ENCODE measurements at regions not wholly inside any gene's neighbourhood (a gene's known extent, or its start where the extent isn't known, plus 50 kb on each side); places are given as distances from the start of the nearest gene placed in this dataset.
A peak's percentile ranks its signal among the peaks of the same experiment; 100 is the strongest.
"Not testable (repeated sequence)": the region's sequence is repeated elsewhere in the genome, so short reads cannot be mapped to it uniquely, and the experiment has no call there.

DNA sequence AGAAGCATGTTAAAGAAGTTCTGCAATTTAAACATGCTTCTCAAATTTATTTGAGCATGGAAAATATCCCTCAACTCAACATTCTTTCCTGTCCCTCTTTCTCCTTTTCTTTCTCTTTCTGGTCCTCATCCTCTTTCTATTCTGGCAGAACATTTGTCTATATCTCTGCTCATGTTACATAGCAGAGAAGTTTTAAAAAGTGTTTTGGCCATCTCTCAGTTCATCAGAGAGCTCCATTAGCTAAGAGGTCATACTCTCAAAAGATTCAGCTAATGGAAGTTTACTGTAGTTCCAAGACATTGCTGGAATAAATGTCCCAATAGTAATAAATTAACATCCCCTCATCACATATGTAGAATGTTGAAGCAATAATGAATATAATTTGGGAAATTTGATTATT, 53.5 kb downstream of the XCL2 start:
- no peak for DNase-seq (ENCODE audit: low read depth)

DNA sequence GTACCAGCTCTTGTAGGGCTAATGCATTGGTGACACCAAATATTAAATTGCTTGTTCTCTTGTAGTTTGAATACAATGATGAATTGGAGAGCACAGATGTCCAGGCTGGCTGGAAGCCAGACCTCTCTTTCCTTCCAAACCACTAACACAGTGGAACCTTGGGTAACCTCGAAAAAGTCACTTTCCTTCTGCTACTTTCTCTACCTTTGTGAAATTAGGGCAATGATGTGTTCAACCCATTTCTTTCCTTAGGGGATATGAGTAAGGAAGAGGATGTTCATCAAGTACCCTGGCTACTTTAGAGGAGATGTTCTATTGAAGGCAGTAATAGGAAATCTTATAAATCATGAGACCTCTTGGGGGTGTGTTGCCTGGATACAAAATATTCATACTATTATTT, 55.7 kb downstream of the XCL2 start:
- DNase-seq (ENCODE audit: low read depth), result no peak

DNA sequence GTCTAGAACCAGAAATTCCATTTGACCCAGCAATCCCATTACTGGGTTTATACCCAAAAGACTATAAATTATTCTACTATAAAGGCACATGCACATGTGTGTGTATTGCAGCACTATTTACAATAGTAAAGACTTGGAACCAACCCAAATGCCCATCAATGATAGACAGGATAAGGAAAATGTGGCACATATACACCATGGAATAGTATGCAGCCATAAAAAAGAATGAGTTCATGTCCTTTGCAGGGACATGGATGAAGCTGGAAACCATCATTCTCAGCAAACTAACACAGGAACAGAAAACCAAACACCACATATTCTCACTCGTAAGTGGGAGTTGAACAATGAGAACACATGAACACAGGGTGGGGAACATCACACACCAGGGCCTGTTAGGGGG, 57.0 kb downstream of the XCL2 start:
- not testable (repeated sequence) for DNase-seq (ENCODE audit: low read depth)

DNA sequence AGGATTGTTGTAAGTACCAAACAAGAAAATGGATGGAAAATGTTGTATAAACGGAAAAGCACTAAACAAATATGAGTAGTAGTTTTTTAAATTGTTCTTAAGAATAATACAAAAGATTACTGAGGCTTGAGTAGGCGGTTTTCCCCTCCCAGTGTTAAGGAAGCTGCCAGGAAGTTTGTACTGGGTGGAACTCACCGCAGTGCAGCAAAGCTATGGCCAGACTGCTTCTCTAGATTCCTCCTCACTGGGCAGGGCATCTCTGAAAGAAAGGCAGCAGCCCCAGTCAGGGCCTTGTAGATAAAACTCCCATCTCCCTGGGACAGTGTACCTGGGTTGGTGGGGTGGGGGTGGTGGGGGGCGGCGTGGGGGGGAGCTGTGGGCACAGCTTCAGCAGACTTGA, 58.7 kb downstream of the XCL2 start:
- DNase-seq (ENCODE audit: low read depth), result no peak

DNA sequence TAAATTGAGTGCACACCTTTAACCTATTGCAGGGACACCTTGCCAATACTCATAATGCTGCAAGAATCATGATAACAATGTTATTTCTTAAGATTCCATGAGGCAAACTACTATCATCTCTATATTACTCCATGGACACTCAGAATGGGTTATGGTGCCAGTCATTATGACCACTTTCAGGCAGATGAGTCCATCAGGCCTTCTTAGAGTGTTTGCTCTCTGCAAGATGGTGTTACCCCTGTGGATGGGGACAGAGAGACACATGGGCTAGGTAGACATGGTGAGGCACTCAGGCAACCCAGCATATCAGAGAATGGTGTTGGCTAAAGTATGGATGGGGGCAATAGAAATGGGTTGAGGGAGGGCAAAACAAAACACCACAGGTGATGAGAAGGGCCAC, 59.7 kb downstream of the XCL2 start:
- no peak for DNase-seq (ENCODE audit: low read depth)

DNA sequence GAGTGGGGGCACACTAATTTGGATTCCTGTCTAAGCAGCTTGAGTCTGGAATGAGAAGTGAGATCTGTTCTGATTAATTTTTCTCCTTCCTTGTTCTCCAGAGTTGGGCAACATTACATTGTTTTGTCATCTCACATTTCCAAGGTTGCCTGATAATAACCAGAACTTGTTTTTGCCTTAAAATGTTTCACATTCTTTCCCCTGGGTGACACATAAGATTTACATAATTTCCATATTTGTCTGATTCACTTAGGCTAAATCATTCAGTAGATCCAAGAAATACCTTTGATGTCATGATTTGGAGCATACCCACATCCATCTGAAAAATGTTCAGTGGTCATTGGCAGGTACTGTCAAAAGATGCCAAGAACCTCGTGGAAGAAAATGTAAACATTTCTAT, 60.3 kb downstream of the XCL2 start:
- DNase-seq (ENCODE audit: low read depth), result no peak

DNA sequence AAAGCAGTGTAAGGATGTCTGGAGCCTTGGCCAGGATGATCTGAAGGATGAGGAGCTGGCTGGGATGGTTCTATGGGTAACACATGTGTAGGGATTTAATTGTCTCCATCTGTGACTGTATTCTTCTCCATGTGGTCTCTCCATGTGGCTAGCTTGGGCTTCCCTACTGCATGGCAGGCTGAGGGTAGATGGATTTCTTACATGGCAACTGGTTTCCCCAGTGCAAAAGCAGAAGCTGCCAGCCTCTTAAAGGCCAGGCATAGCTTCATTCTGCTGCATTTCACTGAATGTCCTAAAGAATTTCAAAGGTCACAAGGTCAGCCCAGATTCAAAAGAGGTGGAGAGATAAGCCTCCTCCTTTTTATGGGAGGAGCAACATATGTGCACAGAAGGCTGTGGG, 61.7 kb downstream of the XCL2 start:
- DNase-seq (ENCODE audit: low read depth), result no peak

DNA sequence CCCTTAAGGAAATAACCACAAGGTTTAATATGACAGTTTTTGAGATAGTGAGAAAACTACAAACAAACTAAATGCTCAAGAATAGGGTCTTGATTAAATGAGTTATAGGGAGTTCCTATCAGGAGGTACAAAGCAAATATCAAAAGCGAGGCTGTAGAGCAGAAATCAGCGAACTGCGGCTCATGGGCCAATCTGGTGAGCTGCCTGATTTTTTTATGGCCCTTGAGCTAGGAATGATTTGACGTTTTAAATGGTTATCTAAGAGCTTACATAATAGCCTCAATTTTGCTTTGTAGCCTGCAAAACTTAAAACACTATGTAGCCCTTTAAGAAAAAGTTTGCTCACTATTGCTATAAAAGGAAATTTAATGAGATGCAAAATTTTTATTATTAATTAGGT, 62.2 kb downstream of the XCL2 start:
- DNase-seq (ENCODE audit: low read depth), result no peak

DNA sequence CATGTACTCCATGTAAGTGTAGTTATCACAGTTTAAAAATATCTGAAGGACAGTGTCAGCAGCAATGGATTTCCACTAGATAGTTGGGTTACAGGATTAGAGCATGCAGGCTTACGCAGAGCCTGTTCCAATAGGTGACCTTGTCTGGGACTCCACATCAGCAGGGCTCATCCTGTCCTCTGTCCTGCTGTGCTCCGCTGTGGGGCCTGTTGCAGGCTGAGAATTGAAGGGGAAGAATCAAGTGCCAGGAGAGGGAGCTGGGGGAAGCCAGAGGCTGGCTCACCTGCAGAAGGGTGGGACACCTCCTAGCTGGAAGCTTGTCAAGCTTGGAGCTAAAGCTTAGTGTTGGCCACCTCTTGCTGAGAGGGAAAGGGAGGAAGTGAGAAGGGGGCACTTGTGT, 62.8 kb downstream of the XCL2 start:
- DNase-seq (ENCODE audit: low read depth), result no peak

DNA sequence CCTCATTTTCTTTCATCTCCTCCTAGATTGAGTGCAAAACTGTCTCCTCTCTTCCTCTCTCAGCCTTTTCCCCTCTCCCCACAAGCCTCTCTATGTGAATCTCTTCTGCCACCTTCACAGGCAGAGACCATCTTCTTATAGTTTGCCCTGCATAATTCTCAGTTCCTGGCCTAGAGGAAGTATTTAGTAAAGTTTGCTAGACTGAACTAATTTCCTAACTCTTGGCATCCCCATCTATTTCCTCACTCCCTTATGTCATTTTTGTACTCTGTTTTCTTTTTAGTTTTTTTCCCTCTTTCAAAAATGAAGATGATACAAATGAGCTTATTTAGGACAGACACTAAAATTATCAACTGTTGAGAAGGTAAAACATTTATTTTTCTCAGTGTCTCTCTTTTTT, 66.0 kb downstream of the XCL2 start:
- DNase-seq (ENCODE audit: low read depth), result no peak

DNA sequence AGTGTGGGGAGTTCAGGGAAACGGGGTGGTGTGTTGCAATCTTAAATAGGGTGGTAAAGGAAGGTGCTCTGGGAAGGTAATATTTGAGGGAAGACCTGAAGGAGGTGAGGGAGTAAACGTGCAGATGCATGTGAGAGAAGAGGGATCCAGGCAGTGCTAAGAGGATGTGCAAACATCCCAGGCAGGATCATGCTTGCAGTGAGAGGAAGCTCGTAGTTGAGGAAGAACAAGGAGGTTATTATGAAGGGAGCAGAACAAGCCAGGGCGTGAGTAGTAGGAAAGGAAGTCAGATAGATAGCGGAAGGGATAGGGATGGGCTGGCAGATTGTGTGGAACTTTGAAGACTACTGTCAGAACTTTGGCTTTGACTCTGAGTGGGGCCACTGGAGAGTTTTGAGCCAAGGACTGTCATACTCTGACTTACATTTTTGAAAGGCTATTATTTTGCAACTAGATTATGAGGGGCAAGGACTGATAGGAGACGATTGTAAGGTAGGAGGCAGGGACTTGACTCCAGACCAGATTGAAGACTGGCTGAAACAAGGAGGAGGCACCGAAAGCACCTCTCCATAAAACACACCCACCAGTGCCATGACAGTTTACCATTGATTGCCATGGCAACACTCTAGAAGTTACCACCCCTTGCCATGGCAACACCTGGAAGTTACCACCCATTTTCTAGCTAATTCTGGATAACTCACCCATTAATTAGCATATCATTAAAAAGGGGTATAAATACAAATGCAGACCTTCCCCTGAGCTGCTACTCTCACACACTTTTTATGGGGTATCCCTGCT, 67.0 kb downstream of the XCL2 start:
- DNase-seq (ENCODE audit: low read depth), result no peak

DNA sequence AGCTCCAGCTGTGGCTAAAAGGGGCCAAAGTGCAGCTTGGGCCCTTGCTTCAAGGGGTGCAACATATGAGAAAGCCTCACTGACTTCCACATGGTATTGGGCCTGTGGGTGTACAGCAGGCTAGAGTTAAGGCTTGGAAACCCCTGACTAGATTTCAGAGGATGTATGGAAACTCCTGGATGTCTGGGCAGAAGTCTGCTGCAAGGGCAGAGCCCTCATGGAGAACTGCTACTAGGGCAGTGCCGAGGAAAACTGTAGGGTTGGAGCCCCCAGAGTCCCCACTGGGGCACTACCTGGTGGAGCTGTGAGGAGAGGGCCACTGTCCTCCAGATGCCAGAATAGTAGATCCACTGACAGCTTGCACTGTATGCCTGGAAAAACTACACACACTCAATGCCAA, 69.5 kb downstream of the XCL2 start:
- DNase-seq (ENCODE audit: low read depth), result no peak

DNA sequence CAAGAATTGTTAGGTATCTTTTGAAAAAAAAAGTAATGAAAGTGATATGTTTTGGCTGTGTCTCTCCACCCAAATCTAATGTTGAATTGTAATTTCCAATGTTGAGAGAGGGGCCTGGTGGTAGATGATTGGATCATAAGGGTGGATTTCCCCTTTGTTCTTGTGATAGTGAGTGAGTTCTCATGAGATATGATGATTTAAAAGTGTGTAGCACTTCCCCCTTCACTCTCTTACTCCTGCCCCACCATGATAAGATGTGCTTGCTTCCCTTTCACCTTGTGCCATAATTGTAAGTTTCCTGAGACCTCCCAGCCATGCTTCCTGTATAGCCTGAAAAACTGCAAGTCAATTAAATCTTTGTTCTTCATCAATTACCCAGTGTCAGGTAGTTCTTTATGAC, 70.7 kb downstream of the XCL2 start:
- no peak for DNase-seq (ENCODE audit: low read depth)

DNA sequence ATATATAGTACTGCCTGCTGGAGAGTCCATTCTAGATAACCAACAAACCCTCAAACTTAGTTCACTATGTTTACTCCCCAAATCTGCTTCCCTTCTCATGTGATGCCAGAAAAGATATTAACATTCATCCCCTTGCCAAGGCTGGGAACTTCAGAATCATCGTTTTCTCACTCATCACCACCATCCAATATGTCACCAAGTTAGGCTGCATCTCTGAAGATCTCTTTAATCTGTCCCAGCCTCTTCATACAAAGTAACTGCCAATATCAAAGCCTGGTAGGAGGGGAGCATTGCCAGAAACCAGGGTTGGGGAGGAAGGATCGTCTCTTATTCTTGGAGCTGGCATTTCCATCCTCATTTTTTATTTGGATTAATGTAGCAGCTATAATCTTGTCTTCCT, 71.6 kb downstream of the XCL2 start:
- DNase-seq (ENCODE audit: low read depth), result no peak

DNA sequence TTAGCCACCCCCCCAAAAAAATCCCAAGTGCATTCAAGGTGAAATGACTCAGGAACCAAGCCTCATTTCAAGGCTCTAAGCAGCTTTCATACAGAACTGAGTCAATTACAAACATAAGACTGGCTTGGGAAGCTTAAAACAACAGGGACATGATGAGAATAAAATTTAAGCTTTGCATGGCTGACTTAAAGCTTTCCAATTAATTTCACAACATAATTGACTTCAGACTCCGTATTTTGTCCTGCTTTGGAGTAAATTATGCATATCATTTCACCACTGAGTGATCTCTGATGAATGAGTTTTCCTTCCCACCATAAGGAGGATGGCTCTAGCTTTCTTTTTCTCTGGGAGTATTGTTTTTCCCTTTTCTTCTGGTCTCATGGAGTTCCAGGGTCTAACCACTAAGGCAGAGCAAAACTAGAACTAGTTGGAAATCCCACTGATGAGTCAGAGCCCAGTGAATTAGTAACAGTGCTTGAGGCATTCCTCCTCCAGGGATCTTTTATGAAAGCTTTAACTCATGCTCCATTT, 72.8 kb downstream of the XCL2 start:
- no peak for DNase-seq (ENCODE audit: low read depth)

DNA sequence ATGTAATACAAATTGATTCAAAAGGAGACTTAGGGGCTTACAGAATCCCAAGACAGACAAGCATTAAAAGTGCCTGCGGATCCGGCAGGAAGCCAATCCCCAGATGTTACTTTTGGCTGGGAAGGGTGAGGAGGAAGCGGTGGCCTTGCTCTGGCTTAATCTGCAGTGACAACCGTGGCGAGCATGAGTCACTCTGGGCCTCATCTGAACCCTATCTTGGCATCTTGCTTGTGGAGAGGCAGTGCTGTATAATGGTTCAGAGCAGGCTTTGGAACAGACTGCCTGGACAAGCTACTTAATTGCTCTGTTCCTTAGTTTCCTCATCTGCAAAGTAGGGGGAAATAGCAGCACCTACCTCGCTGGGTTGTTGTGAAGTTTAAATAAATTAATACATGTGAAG, 74.1 kb downstream of the XCL2 start:
- peak; percentile 7 for DNase-seq (ENCODE audit: low read depth)

DNA sequence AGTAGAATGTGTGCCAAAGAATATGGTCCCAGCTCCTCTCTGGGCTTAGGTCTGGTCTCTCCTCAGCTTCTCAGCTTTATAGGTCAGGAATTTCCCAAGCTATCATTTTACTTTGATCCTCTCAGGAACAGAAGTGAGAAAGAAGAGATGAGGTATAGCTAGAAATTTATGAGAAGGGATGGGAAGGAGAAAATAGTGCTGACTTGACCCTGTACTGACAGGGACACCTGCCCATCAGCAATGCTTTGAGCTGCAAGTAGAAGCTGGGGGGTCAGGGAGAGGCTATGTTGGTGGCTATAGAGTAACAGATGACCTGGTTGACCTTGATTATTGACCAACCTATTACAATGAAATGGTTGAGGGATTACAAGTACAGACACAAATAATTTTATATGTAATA, 75.0 kb downstream of the XCL2 start:
- DNase-seq (ENCODE audit: low read depth), result no peak

DNA sequence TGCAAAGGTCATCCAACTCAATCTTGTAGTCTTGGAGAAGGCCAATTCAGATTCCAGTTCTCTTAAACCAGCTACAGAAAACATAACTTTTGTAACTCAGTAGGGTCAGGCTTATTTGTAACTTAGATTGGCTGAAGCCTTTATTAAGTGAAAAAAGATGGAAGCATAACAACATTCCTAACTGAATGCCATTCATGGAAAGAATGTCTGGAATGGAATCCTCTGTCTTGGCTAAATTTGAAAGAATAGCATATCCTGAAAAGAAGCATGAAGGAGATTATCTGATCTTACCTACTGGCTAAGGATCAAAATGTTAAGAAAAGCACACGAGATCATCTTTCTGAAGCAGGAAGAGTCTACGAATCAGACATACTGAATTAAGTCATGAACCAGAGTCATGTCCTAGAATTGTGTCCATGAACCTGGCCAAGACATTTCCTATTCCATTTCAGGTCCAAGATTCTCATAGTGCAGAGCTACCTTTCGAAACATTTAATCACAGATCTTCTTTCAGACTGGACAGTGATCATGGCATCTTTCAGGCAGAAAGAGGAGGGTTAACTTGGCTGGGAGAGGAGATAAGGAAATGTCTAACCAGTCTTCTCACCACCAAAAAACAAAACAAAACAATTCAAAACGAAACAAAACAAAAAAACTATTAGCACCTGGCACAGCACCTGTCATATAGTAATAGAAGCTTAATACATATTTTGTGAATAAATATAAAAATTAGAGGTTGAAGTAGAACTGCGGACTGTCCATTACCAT, 75.6 kb downstream of the XCL2 start:
- no peak for DNase-seq (ENCODE audit: low read depth)

DNA sequence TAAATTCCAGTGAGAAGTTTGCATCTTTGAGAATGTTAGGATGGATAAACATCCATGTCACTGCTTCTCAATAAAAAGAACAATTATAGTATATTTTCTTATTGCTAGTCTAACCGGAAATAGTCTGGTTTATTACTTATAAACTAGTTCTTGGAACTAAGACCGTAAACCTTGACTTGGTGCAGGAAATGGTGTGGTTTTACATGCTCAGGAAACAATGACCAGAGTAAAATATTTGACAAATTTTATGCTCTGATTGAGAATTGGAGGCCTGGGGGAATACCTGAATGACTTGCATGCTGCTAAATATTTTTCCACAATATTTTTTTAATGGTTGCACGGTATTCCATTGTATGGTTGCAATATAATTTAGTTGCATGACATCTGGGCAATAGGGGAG, 76.3 kb downstream of the XCL2 start:
- DNase-seq (ENCODE audit: low read depth), result no peak

DNA sequence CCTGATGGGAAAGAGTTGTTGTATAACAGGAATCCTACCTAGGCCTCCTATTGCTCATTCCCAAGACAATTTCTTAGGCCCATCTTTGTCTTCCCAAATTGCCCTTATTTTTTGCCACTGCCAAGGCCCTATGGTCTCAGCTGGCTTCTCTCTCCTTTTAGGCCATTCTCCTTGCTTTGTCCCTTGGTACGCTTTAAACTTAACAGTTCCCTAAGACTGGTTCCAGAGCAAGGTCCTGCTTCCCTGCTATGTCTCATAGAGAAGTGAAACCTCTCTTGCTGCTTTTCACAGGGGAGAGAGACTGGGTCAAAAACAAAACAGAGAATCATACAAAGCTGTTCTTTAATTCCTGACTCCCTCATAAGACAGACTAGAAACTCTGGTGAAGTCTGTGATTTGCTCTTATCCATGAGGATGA, 77.1 kb downstream of the XCL2 start:
- no peak for DNase-seq (ENCODE audit: low read depth)

DNA sequence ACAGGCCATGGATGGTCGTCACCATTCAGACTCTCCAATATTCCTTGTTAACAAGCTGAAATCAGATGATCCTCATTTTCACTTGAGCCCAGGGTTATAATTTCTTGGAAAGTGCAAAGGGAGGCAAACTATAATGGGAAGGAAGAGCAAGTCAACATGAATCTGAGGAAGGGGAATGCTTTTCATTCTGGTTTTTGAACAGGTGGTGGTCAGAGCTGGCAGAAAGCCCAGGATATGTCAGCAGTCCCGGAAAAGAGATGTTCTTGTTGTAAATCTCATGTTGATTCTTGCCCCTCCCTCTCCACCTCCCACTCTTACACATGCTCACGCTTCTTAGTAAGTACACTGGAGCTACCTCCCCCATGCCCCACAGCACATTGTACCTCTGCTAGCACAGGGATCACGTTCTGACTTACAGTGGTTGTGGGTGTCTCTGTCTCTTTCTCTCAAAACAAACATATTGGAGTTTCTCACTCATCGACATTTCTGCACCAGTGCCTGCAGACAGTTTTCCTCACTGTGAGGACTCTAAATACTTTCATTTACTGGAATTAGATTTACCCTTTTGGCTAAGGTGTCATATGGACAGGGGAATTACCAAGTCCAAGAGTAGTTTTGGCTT, 77.6 kb downstream of the XCL2 start:
- no peak for DNase-seq (ENCODE audit: low read depth)

DNA sequence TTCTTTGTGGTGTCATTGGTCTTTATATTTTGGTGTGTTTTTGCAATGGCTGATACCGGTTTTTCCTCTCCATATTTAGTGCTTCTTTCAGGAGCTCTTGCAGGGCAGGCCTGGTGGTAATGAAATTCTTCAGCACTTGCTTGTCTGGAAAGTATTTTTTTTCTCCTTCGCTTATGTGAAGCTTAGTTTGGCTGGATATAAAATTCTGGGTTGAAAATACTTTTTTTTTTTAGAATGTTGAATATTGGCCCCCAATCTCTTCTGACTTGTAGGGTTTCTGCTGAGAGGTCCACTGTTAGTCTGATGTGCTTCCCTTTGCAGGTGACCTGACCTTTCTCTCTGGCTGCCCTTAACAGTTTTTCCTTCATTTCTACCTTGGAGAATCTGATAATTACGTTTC, 82.7 kb downstream of the XCL2 start:
- not testable (repeated sequence) for DNase-seq (ENCODE audit: low read depth)

DNA sequence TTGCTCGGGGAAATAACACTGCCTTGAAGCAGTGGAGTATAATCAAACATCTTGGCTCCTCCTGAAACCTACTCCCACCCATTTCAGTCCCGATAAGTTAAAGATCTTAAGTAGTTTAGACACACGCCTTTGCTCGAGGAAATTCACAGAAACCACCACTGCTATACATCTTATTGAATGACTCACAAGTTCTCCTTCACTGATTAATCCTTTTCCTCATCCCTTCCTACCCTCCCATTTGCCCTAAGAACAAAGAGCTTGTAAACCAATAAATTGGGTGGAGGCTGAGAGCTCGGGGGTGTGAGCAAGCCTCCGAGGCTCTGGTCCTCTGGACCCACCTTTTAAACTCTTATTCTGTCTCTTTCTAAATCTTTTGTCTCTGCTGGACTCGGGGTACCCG, 86.5 kb downstream of the XCL2 start:
- not testable (repeated sequence) for DNase-seq (ENCODE audit: low read depth)

Measured in activated T-cell treated with anti-CD3 and anti-CD28 coated beads for 1 hour (primary cell).